DND-41 (cell line): ENCODE measurements at regions not wholly inside any gene's neighbourhood (a gene's known extent, or its start where the extent isn't known, plus 50 kb on each side); places are given as distances from the start of the nearest gene placed in this dataset.

Experiments used
- ATAC-seq: fragments of 200-7000 bp; cut with Tn5 transposase; 3 replicates; pipeline ENCODE4 v1.9.1; 2021; ENCODE audit warnings: low read depth; ENCODE audit not compliant: insufficient read depth
- DNase-seq: peaks from one replicate; pipeline ENCODE4 v3.0.0-alpha.2; 2020
- H2AFZ ChIP-seq: 2 replicates; pipeline ENCODE4 v1.6.0; 2012; ENCODE audit warnings: low read depth, low read length
- H3K27ac ChIP-seq: 2 replicates; pipeline ENCODE4 v1.5.1; 2012; ENCODE audit warnings: low read length, inconsistent platforms
- H3K27me3 ChIP-seq: fragments of 200-600 bp; sonication (generic); 2 replicates; pipeline ENCODE4 v1.6.0; 2012; ENCODE audit warnings: low read length, mild to moderate bottlenecking, inconsistent platforms; ENCODE audit not compliant: insufficient read depth, poor library complexity
- H3K36me3 ChIP-seq: 2 replicates; pipeline ENCODE4 v1.5.1; 2012; ENCODE audit warnings: low read length, inconsistent platforms; ENCODE audit not compliant: insufficient read depth
- H3K4me1 ChIP-seq: 2 replicates; pipeline ENCODE4 v1.5.1; 2012; ENCODE audit warnings: mild to moderate bottlenecking, low read length; ENCODE audit not compliant: insufficient read depth
- H3K4me2 ChIP-seq: 2 replicates; pipeline ENCODE4 v1.6.0; 2012; ENCODE audit warnings: mild to moderate bottlenecking, moderate library complexity, low read length, inconsistent platforms; ENCODE audit not compliant: insufficient read depth
- H3K4me3 ChIP-seq, 2 experiments: fragments of 200-600 bp in 1 of 2; shearing (Covaris generic) in 1 of 2; 2 replicates each; pipeline ENCODE4 v1.5.1; 2012 to 2016; ENCODE audit warnings: inconsistent platforms in 2 of 2, low read length in 2 of 2, mild to moderate bottlenecking in 2 of 2, low read depth in 1 of 2, moderate library complexity in 1 of 2
- H3K79me2 ChIP-seq: 2 replicates; pipeline ENCODE4 v1.6.0; 2012; ENCODE audit warnings: low read length, inconsistent platforms; ENCODE audit not compliant: insufficient read depth
- H3K9ac ChIP-seq: 2 replicates; pipeline ENCODE4 v1.6.0; 2012; ENCODE audit warnings: low read depth, mild to moderate bottlenecking, inconsistent platforms, low read length, moderate library complexity
- H3K9me3 ChIP-seq: 2 replicates; pipeline ENCODE4 v1.5.1; 2012; ENCODE audit warnings: low read length, moderate library complexity, mild to moderate bottlenecking, inconsistent platforms; ENCODE audit not compliant: insufficient read depth, severe bottlenecking
- H4K20me1 ChIP-seq: 2 replicates; pipeline ENCODE4 v1.6.0; 2012; ENCODE audit warnings: low read length; ENCODE audit not compliant: insufficient read depth
- CTCF ChIP-seq: IDR thresholded peaks from 2 replicates; pipeline ENCODE4 v1.5.1; 2012; ENCODE audit warnings: borderline replicate concordance, low read length, moderate library complexity, mild to moderate bottlenecking; ENCODE audit not compliant: poor library complexity, severe bottlenecking; ENCODE audit errors: extremely low read depth
- EZH2 ChIP-seq: IDR thresholded peaks from 3 replicates; pipeline ENCODE4 v1.6.1; 2012; ENCODE audit warnings: borderline replicate concordance, low read depth, mild to moderate bottlenecking, moderate library complexity, low read length, inconsistent platforms; ENCODE audit not compliant: severe bottlenecking

- Histone ChIP-seq H3K4me2 (no peak overlapping the region), H3K9ac (no peak overlapping the region), H3K4me1 (no peaks in the 10 kb centered on the region), H3K36me3 (no peaks in the 10 kb centered on the region), H3K9me3 (no peaks in the 10 kb centered on the region), H3K27ac (no peak overlapping the region), H4K20me1 (no peaks in the 10 kb centered on the region), H3K79me2 (no peaks in the 10 kb centered on the region), H3K27me3 (no peaks in the 10 kb centered on the region), H2AFZ (no peak overlapping the region), H3K4me3 (no peak overlapping the region)
- no peak for TF ChIP-seq CTCF
- TF ChIP-seq EZH2: no peak
- ATAC-seq: no peak
- no peak for DNase-seq
Observed at GRCh38 chr11:97107604-97108003, 717.8 kb downstream of the JRKL start.

GRCh38 chr11:97109078-97109477 lies 719.3 kb downstream of the JRKL start:
- H3K27ac ChIP-seq: no peak overlapping the region
- no peaks in the 10 kb centered on the region for H3K27me3 ChIP-seq
- no peak overlapping the region for H3K9ac ChIP-seq
- H3K4me3 ChIP-seq: no peak overlapping the region
- H4K20me1 ChIP-seq: no peaks in the 10 kb centered on the region
- DNase-seq (no peak), ATAC-seq (no peak)
- H3K36me3 ChIP-seq: no peaks in the 10 kb centered on the region
- no peaks in the 10 kb centered on the region for H3K4me1 ChIP-seq
- H3K4me2 ChIP-seq: no peak overlapping the region
- H3K9me3 ChIP-seq: no peaks in the 10 kb centered on the region
- no peak overlapping the region for H2AFZ ChIP-seq
- TF ChIP-seq EZH2: no peak
- no peak for TF ChIP-seq CTCF
- H3K79me2 ChIP-seq: no peaks in the 10 kb centered on the region

GRCh38 chr11:97110376-97110775 lies 720.6 kb downstream of the JRKL start:
- H3K36me3 ChIP-seq: no peaks in the 10 kb centered on the region
- H3K27me3 ChIP-seq: no peaks in the 10 kb centered on the region
- no peak overlapping the region for H3K4me2 ChIP-seq
- no peak overlapping the region for H2AFZ ChIP-seq
- TF ChIP-seq EZH2: no peak
- no peak for TF ChIP-seq CTCF
- ATAC-seq (no peak), DNase-seq (no peak)
- no peaks in the 10 kb centered on the region for H3K79me2 ChIP-seq
- H4K20me1 ChIP-seq: no peaks in the 10 kb centered on the region
- H3K4me3 ChIP-seq: no peak overlapping the region
- no peaks in the 10 kb centered on the region for H3K9me3 ChIP-seq
- H3K27ac ChIP-seq: no peak overlapping the region
- no peaks in the 10 kb centered on the region for H3K4me1 ChIP-seq
- no peak overlapping the region for H3K9ac ChIP-seq

GRCh38 chr11:97111559-97111958 lies 721.7 kb downstream of the JRKL start:
- no peaks in the 10 kb centered on the region for H3K79me2 ChIP-seq
- no peaks in the 10 kb centered on the region for H3K36me3 ChIP-seq
- TF ChIP-seq CTCF (no peak), EZH2 (no peak)
- DNase-seq: no peak
- H3K4me3 ChIP-seq: no peak overlapping the region
- H3K27ac ChIP-seq: no peak overlapping the region
- no peak overlapping the region for H2AFZ ChIP-seq
- H3K9me3 ChIP-seq: no peaks in the 10 kb centered on the region
- ATAC-seq: no peak
- no peak overlapping the region for H3K4me2 ChIP-seq
- H3K27me3 ChIP-seq: no peaks in the 10 kb centered on the region
- no peaks in the 10 kb centered on the region for H3K4me1 ChIP-seq
- no peaks in the 10 kb centered on the region for H4K20me1 ChIP-seq
- no peak overlapping the region for H3K9ac ChIP-seq
